GM12864 (cell line): ENCODE measurements at regions not wholly inside any gene's neighbourhood (a gene's known extent, or its start where the extent isn't known, plus 50 kb on each side); places are given as distances from the start of the nearest gene placed in this dataset.
"Not testable (repeated sequence)": the region's sequence is repeated elsewhere in the genome, so short reads cannot be mapped to it uniquely, and the experiment has no call there.

Experiments
- DNase-seq: peaks from one replicate; pipeline ENCODE4 v3.0.0-alpha.2; 2011; ENCODE audit warnings: low read depth
- H3K4me3 ChIP-seq: 2 replicates; pipeline ENCODE4 v1.5.1; 2011; ENCODE audit warnings: mild to moderate bottlenecking, low read depth, low read length, control low read depth
- CTCF ChIP-seq: IDR thresholded peaks from 2 replicates; pipeline ENCODE4 v1.5.1; 2011; ENCODE audit warnings: low read depth, mild to moderate bottlenecking, moderate library complexity, low read length, control low read depth, inconsistent platforms; ENCODE audit errors: missing control alignments

- DNase-seq = no peak
- H3K4me3 ChIP-seq = no peak overlapping the region
- TF ChIP-seq CTCF = no peak
Measured at GRCh38 chr3:26141296-26141695, 351.4 kb downstream of the OXSM start.

GRCh38 chr3:26145769-26146168 is 355.9 kb downstream of the OXSM start:
- DNase-seq = no peak
- no peak for TF ChIP-seq CTCF
- H3K4me3 ChIP-seq = no peak overlapping the region

- not testable (repeated sequence) for H3K4me3 ChIP-seq, DNase-seq
Measured at GRCh38 chr3:26157428-26157827, 367.5 kb downstream of the OXSM start.

GRCh38 chr3:26171006-26171405 is 381.1 kb downstream of the OXSM start:
- H3K4me3 ChIP-seq = no peak overlapping the region
- DNase-seq = no peak
- no peak for TF ChIP-seq CTCF

GRCh38 chr3:26191556-26191955 is 401.7 kb downstream of the OXSM start:
- no peak for DNase-seq
- TF ChIP-seq CTCF = no peak
- H3K4me3 ChIP-seq = no peak overlapping the region

GRCh38 chr3:26193558-26193957 is 403.7 kb downstream of the OXSM start:
- no peak overlapping the region for H3K4me3 ChIP-seq
- TF ChIP-seq CTCF = no peak
- DNase-seq = no peak

- TF ChIP-seq CTCF = no peak
- no peak overlapping the region for H3K4me3 ChIP-seq
- DNase-seq = no peak
Measured at GRCh38 chr3:26196781-26197180, 406.9 kb downstream of the OXSM start.

GRCh38 chr3:26198609-26199008 is 408.7 kb downstream of the OXSM start:
- no peak for TF ChIP-seq CTCF
- no peak overlapping the region for H3K4me3 ChIP-seq
- DNase-seq = no peak
